HG03521 (cell line): ENCODE measurements at regions not wholly inside any gene's neighbourhood (a gene's known extent, or its start where the extent isn't known, plus 50 kb on each side); places are given as distances from the start of the nearest gene placed in this dataset.
"Not testable (repeated sequence)": the region's sequence is repeated elsewhere in the genome, so short reads cannot be mapped to it uniquely, and the experiment has no call there.

Experiments
- ATAC-seq: cut with Tn5 transposase; IDR thresholded peaks from one replicate; pipeline ENCODE4 v1.9.1; 2021; ENCODE audit warnings: mild to moderate bottlenecking, moderate library complexity; ENCODE audit not compliant: unreplicated experiment

GRCh38 chr2:87687550-87688270 is 60.2 kb upstream of the PLGLB2 start:
- ATAC-seq, result not testable (repeated sequence)

GRCh38 chr2:87691899-87692592 is 55.8 kb upstream of the PLGLB2 start:
- not testable (repeated sequence) for ATAC-seq

- ATAC-seq, result not testable (repeated sequence)
Observed at GRCh38 chr2:87692914-87693313, 55.0 kb upstream of the PLGLB2 start.

GRCh38 chr2:87693882-87694281 is 54.0 kb upstream of the PLGLB2 start:
- not testable (repeated sequence) for ATAC-seq

- not testable (repeated sequence) for ATAC-seq
Observed at GRCh38 chr2:87695596-87696323, 52.1 kb upstream of the PLGLB2 start.
